Nephron progenitor cell (in vitro differentiated cells): ENCODE measurements at regions not wholly inside any gene's neighbourhood (a gene's known extent, or its start where the extent isn't known, plus 50 kb on each side); places are given as distances from the start of the nearest gene placed in this dataset.

Source experiments
- DNase-seq: peaks from one replicate; pipeline ENCODE4 v3.0.0; 2021
- H3K27ac Mint-ChIP-seq: 2 replicates; pipeline ENCODE4 v1.8.0; 2021; ENCODE audit warnings: mild to moderate bottlenecking, moderate library complexity, mixed read lengths
- H3K27me3 Mint-ChIP-seq: 2 replicates; pipeline ENCODE4 v1.8.0; 2021; ENCODE audit warnings: mild to moderate bottlenecking, low read depth, mixed read lengths; ENCODE audit not compliant: poor library complexity
- H3K36me3 Mint-ChIP-seq: 2 replicates; pipeline ENCODE4 v1.8.0; 2021; ENCODE audit warnings: low read depth, mixed read lengths
- H3K4me1 Mint-ChIP-seq: 2 replicates; pipeline ENCODE4 v1.8.0; 2021; ENCODE audit warnings: mixed read lengths
- H3K4me3 Mint-ChIP-seq: 2 replicates; pipeline ENCODE4 v1.8.0; 2021; ENCODE audit warnings: mild to moderate bottlenecking, moderate library complexity, mixed read lengths
- H3K9me3 Mint-ChIP-seq: 2 replicates; pipeline ENCODE4 v1.8.0; 2021; ENCODE audit warnings: mild to moderate bottlenecking, moderate library complexity, mixed read lengths
- TF ChIP-seq, protein P1 (sequence below): fragments of 200-600 bp; sonication (generic); IDR thresholded peaks from 2 replicates; pipeline ENCODE4 v1.5.0; 2021; ENCODE audit warnings: antibody characterized with exemption

DNA sequence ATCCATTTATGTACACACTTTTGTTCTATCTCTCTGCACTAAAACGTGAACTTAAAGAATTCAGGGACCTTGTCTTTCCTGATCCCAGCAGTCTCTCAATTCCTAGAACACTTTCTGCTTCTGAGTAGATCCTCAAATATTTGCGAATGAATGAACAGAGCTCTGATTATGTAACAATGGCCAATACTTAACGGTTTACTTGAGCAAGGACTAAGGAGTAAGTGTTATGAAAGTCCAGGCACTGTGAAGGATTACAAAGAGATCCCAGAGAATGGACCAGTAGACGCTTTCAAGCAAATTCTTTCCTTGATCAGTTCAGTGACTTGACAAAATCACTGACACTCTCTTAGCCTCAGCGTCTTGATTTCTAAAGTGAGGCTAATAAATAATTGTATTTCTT, 514.5 kb upstream of the KLHL1 start:
- H3K4me1 Mint-ChIP-seq = no peaks in the 10 kb centered on the region
- TF ChIP-seq, protein P1, sequence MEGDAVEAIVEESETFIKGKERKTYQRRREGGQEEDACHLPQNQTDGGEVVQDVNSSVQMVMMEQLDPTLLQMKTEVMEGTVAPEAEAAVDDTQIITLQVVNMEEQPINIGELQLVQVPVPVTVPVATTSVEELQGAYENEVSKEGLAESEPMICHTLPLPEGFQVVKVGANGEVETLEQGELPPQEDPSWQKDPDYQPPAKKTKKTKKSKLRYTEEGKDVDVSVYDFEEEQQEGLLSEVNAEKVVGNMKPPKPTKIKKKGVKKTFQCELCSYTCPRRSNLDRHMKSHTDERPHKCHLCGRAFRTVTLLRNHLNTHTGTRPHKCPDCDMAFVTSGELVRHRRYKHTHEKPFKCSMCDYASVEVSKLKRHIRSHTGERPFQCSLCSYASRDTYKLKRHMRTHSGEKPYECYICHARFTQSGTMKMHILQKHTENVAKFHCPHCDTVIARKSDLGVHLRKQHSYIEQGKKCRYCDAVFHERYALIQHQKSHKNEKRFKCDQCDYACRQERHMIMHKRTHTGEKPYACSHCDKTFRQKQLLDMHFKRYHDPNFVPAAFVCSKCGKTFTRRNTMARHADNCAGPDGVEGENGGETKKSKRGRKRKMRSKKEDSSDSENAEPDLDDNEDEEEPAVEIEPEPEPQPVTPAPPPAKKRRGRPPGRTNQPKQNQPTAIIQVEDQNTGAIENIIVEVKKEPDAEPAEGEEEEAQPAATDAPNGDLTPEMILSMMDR = no peak
- H3K27ac Mint-ChIP-seq = no peak overlapping the region
- H3K4me3 Mint-ChIP-seq = no peak overlapping the region
- H3K27me3 Mint-ChIP-seq = no peaks in the 10 kb centered on the region
- H3K9me3 Mint-ChIP-seq = no peaks in the 10 kb centered on the region
- no peak for DNase-seq
- no peaks in the 10 kb centered on the region for H3K36me3 Mint-ChIP-seq

DNA sequence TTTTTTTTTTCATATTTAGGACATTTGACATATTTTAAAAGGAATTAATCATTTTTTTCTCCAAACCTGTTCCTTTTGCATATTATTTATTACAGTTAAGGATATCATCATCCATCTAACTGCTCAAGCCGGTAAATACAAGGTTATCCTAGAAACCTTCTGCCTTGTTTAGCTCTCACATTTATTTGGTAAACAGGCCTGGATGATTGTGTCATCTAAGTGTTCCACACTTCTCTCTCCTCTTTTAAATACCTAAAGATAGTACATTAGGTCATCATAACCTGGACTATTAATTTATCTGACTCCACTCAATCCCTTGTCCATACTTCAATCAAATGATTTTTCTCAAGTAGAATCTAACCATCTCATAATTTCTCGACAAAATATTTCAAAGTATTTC, 511.7 kb upstream of the KLHL1 start:
- Mint-ChIP-seq H3K4me1 (no peaks in the 10 kb centered on the region), H3K27ac (no peak overlapping the region), H3K4me3 (no peak overlapping the region), H3K36me3 (no peaks in the 10 kb centered on the region), H3K27me3 (no peaks in the 10 kb centered on the region), H3K9me3 (no peaks in the 10 kb centered on the region)
- TF ChIP-seq, protein P1 = no peak
- DNase-seq = no peak

DNA sequence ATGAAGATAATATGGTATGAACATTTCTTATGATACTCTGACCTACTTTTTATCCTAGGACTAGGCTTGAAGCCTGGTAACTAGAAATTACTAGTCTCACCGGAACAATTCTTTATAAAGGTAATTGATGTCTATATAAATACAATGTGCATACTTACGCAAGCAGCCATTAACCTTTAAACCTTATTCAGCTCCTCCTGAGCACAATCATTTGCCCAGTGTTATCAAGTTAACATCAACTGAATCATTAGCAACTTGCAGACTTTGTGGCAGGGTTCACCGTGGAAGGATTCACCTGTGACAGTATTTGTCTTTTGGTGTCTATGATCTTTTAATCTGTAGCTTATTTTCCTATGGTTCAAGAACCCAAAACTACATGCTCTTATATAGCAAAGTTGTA, 508.6 kb upstream of the KLHL1 start:
- Mint-ChIP-seq H3K27ac (no peak overlapping the region), H3K4me3 (no peak overlapping the region), H3K27me3 (no peaks in the 10 kb centered on the region), H3K9me3 (no peaks in the 10 kb centered on the region), H3K36me3 (no peaks in the 10 kb centered on the region), H3K4me1 (no peaks in the 10 kb centered on the region)
- TF ChIP-seq, protein P1 = no peak
- no peak for DNase-seq

DNA sequence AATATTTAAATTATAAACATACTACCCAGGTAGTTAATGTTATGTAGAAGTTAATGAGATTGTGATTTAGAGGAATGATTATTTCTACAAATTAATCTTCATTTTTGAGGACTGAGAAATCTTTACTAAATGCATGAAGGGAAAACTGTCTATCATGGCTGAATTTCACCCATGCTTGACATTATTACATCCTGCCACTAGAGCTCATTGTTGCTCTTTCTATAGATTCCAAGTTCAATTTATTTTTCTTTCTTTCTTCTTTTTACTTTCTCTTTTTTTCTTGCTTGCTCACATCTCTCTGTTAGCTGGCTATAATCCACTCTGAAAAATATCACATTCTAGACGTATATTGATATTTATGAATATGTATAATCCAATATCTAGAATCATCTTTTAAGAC, 505.0 kb upstream of the KLHL1 start:
- Mint-ChIP-seq H3K36me3 (no peaks in the 10 kb centered on the region), H3K27ac (no peak overlapping the region), H3K27me3 (no peaks in the 10 kb centered on the region), H3K4me1 (no peaks in the 10 kb centered on the region), H3K9me3 (no peaks in the 10 kb centered on the region), H3K4me3 (no peak overlapping the region)
- no peak for DNase-seq
- TF ChIP-seq, protein P1 = peak; percentile 44

DNA sequence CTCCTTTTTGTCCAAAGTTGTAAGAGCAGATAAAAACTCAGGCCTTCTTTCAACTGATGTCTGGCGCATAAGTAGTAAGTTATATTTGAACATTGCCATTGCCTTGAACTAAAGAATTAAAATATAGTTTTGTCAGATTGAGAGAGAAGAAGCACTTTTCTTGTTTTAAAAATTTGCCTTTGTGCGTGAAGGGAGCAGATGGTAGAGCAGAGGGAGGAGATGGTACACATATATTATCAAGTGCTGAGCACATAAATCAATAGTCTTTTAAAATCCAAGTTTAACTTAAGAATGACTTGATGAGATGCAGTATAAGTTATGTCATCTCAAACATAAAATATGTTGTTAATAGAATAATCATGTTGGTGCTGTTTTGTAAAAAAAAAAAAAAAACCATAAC, 504.6 kb upstream of the KLHL1 start:
- no peak for DNase-seq
- TF ChIP-seq, protein P1 = no peak
- Mint-ChIP-seq H3K4me3 (no peak overlapping the region), H3K4me1 (no peaks in the 10 kb centered on the region), H3K27me3 (no peaks in the 10 kb centered on the region), H3K9me3 (no peaks in the 10 kb centered on the region), H3K36me3 (no peaks in the 10 kb centered on the region), H3K27ac (no peak overlapping the region)

DNA sequence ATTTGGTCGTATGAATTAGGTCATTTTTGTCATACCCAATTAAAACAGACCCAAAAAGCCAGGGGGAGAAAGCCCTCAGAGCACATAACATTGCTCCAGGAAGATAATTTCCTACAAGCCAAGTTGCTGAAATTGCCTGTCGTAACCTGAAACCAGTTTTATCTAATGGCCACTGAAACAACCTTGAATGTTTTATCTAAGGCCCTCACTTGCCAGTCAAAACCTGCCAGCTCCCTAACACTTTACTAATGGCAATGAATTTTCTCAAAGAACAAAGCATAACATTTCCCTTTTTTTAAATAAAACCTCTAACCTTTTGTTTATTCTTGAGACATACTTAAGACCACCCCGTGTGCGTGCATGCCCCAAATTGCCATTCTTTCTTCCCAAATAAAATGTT, 496.2 kb upstream of the KLHL1 start:
- Mint-ChIP-seq H3K4me3 (no peak overlapping the region), H3K36me3 (peaks cover 4% of the 10 kb centered on the region), H3K9me3 (peaks cover 9% of the 10 kb centered on the region), H3K4me1 (peaks cover 13% of the 10 kb centered on the region), H3K27me3 (no peaks in the 10 kb centered on the region), H3K27ac (peak overlapping the region; percentile 15)
- no peak for DNase-seq
- TF ChIP-seq, protein P1 = no peak
